H9 (cell line): ENCODE measurements at regions not wholly inside any gene's neighbourhood (a gene's known extent, or its start where the extent isn't known, plus 50 kb on each side); places are given as distances from the start of the nearest gene placed in this dataset.

ENCODE experiments used
- DNase-seq: peaks from one replicate; pipeline ENCODE4 v3.0.0-alpha.2; 2017
- H2AFZ ChIP-seq: one replicate; pipeline ENCODE4 v1.6.1; 2013; ENCODE audit warnings: mild to moderate bottlenecking, low read length, control low read depth, moderate library complexity
- H2AK5ac ChIP-seq: 2 replicates; pipeline ENCODE4 v1.6.1; 2013; ENCODE audit warnings: low read length, control low read depth, mixed read lengths; ENCODE audit not compliant: insufficient read length
- H2BK120ac ChIP-seq: one replicate; pipeline ENCODE4 v1.6.1; 2013; ENCODE audit warnings: low read depth, mild to moderate bottlenecking, low read length, control low read depth, inconsistent platforms; ENCODE audit not compliant: poor library complexity, severe bottlenecking
- H2BK12ac ChIP-seq: 2 replicates; pipeline ENCODE4 v1.6.1; 2013; ENCODE audit warnings: low read length, control low read depth, mixed read lengths, low read depth; ENCODE audit not compliant: insufficient read length
- H2BK15ac ChIP-seq: 2 replicates; pipeline ENCODE4 v1.6.1; 2013; ENCODE audit warnings: low read depth, low read length, control low read depth
- H2BK20ac ChIP-seq: one replicate; pipeline ENCODE4 v1.6.1; 2013; ENCODE audit warnings: low read depth, mild to moderate bottlenecking, low read length, control low read depth, inconsistent platforms; ENCODE audit not compliant: poor library complexity, severe bottlenecking
- H2BK5ac ChIP-seq: 2 replicates; pipeline ENCODE4 v1.6.1; 2013; ENCODE audit warnings: low read length, control low read depth, mixed read lengths; ENCODE audit not compliant: insufficient read length
- H3K14ac ChIP-seq: 2 replicates; pipeline ENCODE4 v1.6.1; 2013; ENCODE audit warnings: low read length, control low read depth; ENCODE audit not compliant: insufficient read depth
- H3K18ac ChIP-seq: 2 replicates; pipeline ENCODE4 v1.6.1; 2013; ENCODE audit warnings: low read depth, mild to moderate bottlenecking, mixed read lengths, low read length, control low read depth; ENCODE audit not compliant: insufficient read length
- H3K23ac ChIP-seq: 2 replicates; pipeline ENCODE4 v1.6.1; 2013; ENCODE audit warnings: low read length, control low read depth, mixed read lengths, low read depth; ENCODE audit not compliant: insufficient read length
- H3K23me2 ChIP-seq: 2 replicates; pipeline ENCODE4 v1.6.1; 2013; ENCODE audit warnings: low read depth, mild to moderate bottlenecking, mixed read lengths, low read length, control low read depth; ENCODE audit not compliant: insufficient read length, poor library complexity, severe bottlenecking
- H3K27ac ChIP-seq: 2 replicates; pipeline ENCODE4 v1.5.1; 2013; ENCODE audit warnings: low read length, control low read depth, mixed read lengths, low read depth; ENCODE audit not compliant: insufficient read length
- H3K27me3 ChIP-seq: 2 replicates; pipeline ENCODE4 v1.6.1; 2013; ENCODE audit warnings: low read length, control low read depth, inconsistent platforms; ENCODE audit not compliant: insufficient read depth
- H3K4ac ChIP-seq: 2 replicates; pipeline ENCODE4 v1.6.1; 2013; ENCODE audit warnings: low read depth, mild to moderate bottlenecking, control low read depth, inconsistent platforms, low read length, moderate library complexity
- H3K4me1 ChIP-seq: 2 replicates; pipeline ENCODE4 v1.6.1; 2013; ENCODE audit warnings: low read length, control low read depth, inconsistent platforms; ENCODE audit not compliant: insufficient read depth
- H3K4me2 ChIP-seq: 2 replicates; pipeline ENCODE4 v1.6.1; 2013; ENCODE audit warnings: low read length, control low read depth, mixed read lengths; ENCODE audit not compliant: insufficient read length, insufficient read depth
- H3K56ac ChIP-seq: 2 replicates; pipeline ENCODE4 v1.6.1; 2013; ENCODE audit warnings: low read depth, mild to moderate bottlenecking, mixed read lengths, low read length, control low read depth; ENCODE audit not compliant: insufficient read length
- H3K79me1 ChIP-seq: 2 replicates; pipeline ENCODE4 v1.6.1; 2013; ENCODE audit warnings: low read depth, mild to moderate bottlenecking, moderate library complexity, low read length, control low read depth, inconsistent platforms; ENCODE audit not compliant: insufficient read depth, poor library complexity, severe bottlenecking
- H3K79me2 ChIP-seq: 2 replicates; pipeline ENCODE4 v1.6.1; 2013; ENCODE audit warnings: low read length, control low read depth, inconsistent platforms; ENCODE audit not compliant: insufficient read depth
- H3K9ac ChIP-seq: 2 replicates; pipeline ENCODE4 v1.6.1; 2013; ENCODE audit warnings: low read length, control low read depth, mixed read lengths; ENCODE audit not compliant: insufficient read length; ENCODE audit errors: extremely low read depth
- H3K9me3 ChIP-seq: one replicate; pipeline ENCODE4 v1.6.1; 2013; ENCODE audit warnings: low read depth, low read length, inconsistent platforms; ENCODE audit not compliant: control insufficient read depth
- H3T11ph ChIP-seq: one replicate; pipeline ENCODE4 v1.6.1; 2013; ENCODE audit warnings: mild to moderate bottlenecking, low read length, control low read depth, inconsistent platforms
- H4K20me1 ChIP-seq: one replicate; pipeline ENCODE4 v1.6.1; 2013; ENCODE audit not compliant: control insufficient read depth, insufficient read length, insufficient read depth
- H4K5ac ChIP-seq: 2 replicates; pipeline ENCODE4 v1.6.1; 2013; ENCODE audit warnings: low read depth, mild to moderate bottlenecking, mixed read lengths, low read length, control low read depth; ENCODE audit not compliant: insufficient read length
- H4K8ac ChIP-seq: replicated peaks from 2 replicates; pipeline ENCODE4 v1.6.1; 2013; ENCODE audit warnings: low read length, control low read depth, mixed read lengths, low read depth; ENCODE audit not compliant: insufficient read length
- H4K91ac ChIP-seq: 2 replicates; pipeline ENCODE4 v1.6.1; 2013; ENCODE audit warnings: low read depth, mild to moderate bottlenecking, moderate library complexity, mixed read lengths, low read length, control low read depth; ENCODE audit not compliant: insufficient read length
- H3K27ac Mint-ChIP-seq, 3 experiments: 2 replicates in 2 of 3; 3 replicates in 1 of 3; pipeline ENCODE4 v1.8.0; 2020 to 2021; ENCODE audit warnings: mixed read lengths in 3 of 3, mild to moderate bottlenecking in 1 of 3, moderate library complexity in 1 of 3
- H3K27me3 Mint-ChIP-seq: 2 replicates; pipeline ENCODE4 v1.8.0; 2021; ENCODE audit warnings: low read depth, mild to moderate bottlenecking, moderate library complexity, mixed read lengths
- H3K36me3 Mint-ChIP-seq, 3 experiments: 2 replicates in 2 of 3; 3 replicates in 1 of 3; pipeline ENCODE4 v1.8.0; 2020 to 2021; ENCODE audit warnings: low read depth in 3 of 3, mixed read lengths in 3 of 3; ENCODE audit not compliant: insufficient read depth in 1 of 3
- H3K4me1 Mint-ChIP-seq, 2 experiments: 2 replicates each; pipeline ENCODE4 v1.8.0; 2020; ENCODE audit warnings: mixed read lengths in 2 of 2
- H3K4me3 Mint-ChIP-seq, 2 experiments: 2 replicates in 1 of 2; 3 replicates in 1 of 2; pipeline ENCODE4 v1.8.0; 2020 to 2021; ENCODE audit warnings: mild to moderate bottlenecking in 2 of 2, mixed read lengths in 2 of 2, moderate library complexity in 1 of 2
- H3K9me3 Mint-ChIP-seq, 2 experiments: 2 replicates in 1 of 2; 3 replicates in 1 of 2; pipeline ENCODE4 v1.8.0; 2020; ENCODE audit warnings: mild to moderate bottlenecking in 2 of 2, mixed read lengths in 2 of 2, moderate library complexity in 1 of 2
- CTCF ChIP-seq: fragments of 200-600 bp; sonication (generic); conservative IDR thresholded peaks from 3 replicates; pipeline ENCODE4 v1.8.0; 2021; ENCODE audit warnings: antibody characterized with exemption, mild to moderate bottlenecking
- WGBS: extraction: QIAGEN DNeasy Blood & Tissue Kit; methylation state at CpG from one replicate; pipeline ENCODE4 v1.1.7; 2013; ENCODE audit warnings: missing lambda C conversion rate, low lambda C conversion rate, mixed read lengths; ENCODE audit not compliant: insufficient read length; ENCODE audit errors: extremely low coverage; 5-methylcytosine and 5-hydroxymethylcytosine counted together

DNA sequence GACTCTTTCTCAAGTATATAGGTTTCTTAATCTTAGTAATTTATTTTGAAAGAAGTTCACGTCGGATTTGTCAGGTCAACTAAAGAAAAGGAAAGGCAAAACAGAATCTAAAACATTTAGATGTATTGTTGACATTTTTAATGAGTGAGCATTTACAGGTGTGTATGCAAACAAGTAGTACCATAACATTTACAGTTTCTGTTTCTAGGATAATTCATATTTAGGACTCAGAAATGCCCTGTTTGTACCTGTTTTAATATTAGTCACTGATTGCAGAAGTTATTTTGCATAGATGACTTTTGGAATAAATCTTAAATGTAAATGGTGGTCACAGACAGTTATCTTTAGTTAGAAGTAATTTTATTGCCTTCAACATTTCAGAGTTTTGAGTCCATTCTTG is 151.3 kb upstream of the NUDT6 start:
- no peak overlapping the region for H3K27ac ChIP-seq
- 0 out of 7 replicates have a peak, but pooled peaks cover 0 to 2% (median 0%) of the 10 kb centered on the region in 3 experiments for H3K36me3 Mint-ChIP-seq
- H3K56ac ChIP-seq, result no peak overlapping the region

More for the DNA sequence above, 151.3 kb upstream of the NUDT6 start:
- Mint-ChIP-seq H3K4me1 (no peaks in the 10 kb centered on the region), H3K27ac (no peak overlapping the region), H3K27me3 (no peaks in the 10 kb centered on the region), H3K4me3 (no peak overlapping the region), H3K9me3 (no peaks in the 10 kb centered on the region)
- H2BK120ac ChIP-seq, result no peak overlapping the region
- no peaks in the 10 kb centered on the region for H3K27me3 ChIP-seq
- H2BK12ac ChIP-seq, result no peak overlapping the region
- H3K23ac ChIP-seq, result no peak overlapping the region
- H4K91ac ChIP-seq, result no peak overlapping the region
- H2BK15ac ChIP-seq, result no peak overlapping the region
- no peaks in the 10 kb centered on the region for H3K79me2 ChIP-seq
- no peaks in the 10 kb centered on the region for H4K20me1 ChIP-seq
- H4K5ac ChIP-seq, result no peak overlapping the region
- H4K8ac ChIP-seq, result no peak overlapping the region
- no peak overlapping the region for H2BK5ac ChIP-seq
- no peak overlapping the region for H3K18ac ChIP-seq
- H3T11ph ChIP-seq, result no peak overlapping the region
- TF ChIP-seq CTCF, result no peak
- no peaks in the 10 kb centered on the region for H3K9me3 ChIP-seq
- no peaks in the 10 kb centered on the region for H3K79me1 ChIP-seq
- no peaks in the 10 kb centered on the region for H3K23me2 ChIP-seq
- no peak overlapping the region for H2AFZ ChIP-seq
- WGBS, result no CpG with 5 or more reads among the region's 2 CpGs
- no peak overlapping the region for H3K4ac ChIP-seq
- H3K9ac ChIP-seq, result no peak overlapping the region
- no peak overlapping the region for H2BK20ac ChIP-seq
- H3K4me1 ChIP-seq, result no peaks in the 10 kb centered on the region
- H2AK5ac ChIP-seq, result no peak overlapping the region
- no peak overlapping the region for H3K4me2 ChIP-seq
- no peak overlapping the region for H3K14ac ChIP-seq
- DNase-seq, result no peak
